Activated CD4-positive, CD25-positive, alpha-beta regulatory T cell treated with anti-CD3 and anti-CD28 coated beads, Interleukin-2, amount 50 U/mL, for 24 hours (primary cell): ENCODE measurements at regions not wholly inside any gene's neighbourhood (a gene's known extent, or its start where the extent isn't known, plus 50 kb on each side); places are given as distances from the start of the nearest gene placed in this dataset.
"Not testable (repeated sequence)": the region's sequence is repeated elsewhere in the genome, so short reads cannot be mapped to it uniquely, and the experiment has no call there.

Experiments used
- ATAC-seq, 2 donors: fragments of 150-1000 bp; cut with Tn5 transposase; one replicate each; pipeline ENCODE4 v1.10.0; 2021; ENCODE audit warnings: mild to moderate bottlenecking in 1 of 2, moderate library complexity in 1 of 2

GRCh38 chr9:110126499-110126941 lies 81.4 kb downstream of the C9orf152 start:
- ATAC-seq: no peak

GRCh38 chr9:110126986-110127864 lies 80.7 kb downstream of the C9orf152 start:
- no peak for ATAC-seq

GRCh38 chr9:110128664-110129329 lies 79.2 kb downstream of the C9orf152 start:
- ATAC-seq: no peak

GRCh38 chr9:110129425-110129824 lies 78.5 kb downstream of the C9orf152 start:
- no peak for ATAC-seq

- ATAC-seq: no peak
Measured at GRCh38 chr9:110130211-110130610, 77.7 kb downstream of the C9orf152 start.

- no peak for ATAC-seq
Measured at GRCh38 chr9:110130791-110131416, 77.1 kb downstream of the C9orf152 start.

GRCh38 chr9:110131499-110131898 lies 76.5 kb downstream of the C9orf152 start:
- no peak for ATAC-seq

- ATAC-seq: not testable (repeated sequence)
Measured at GRCh38 chr9:110132531-110132930, 75.4 kb downstream of the C9orf152 start.

GRCh38 chr9:110133059-110133458 lies 74.9 kb downstream of the C9orf152 start:
- ATAC-seq: no peak

- peak in 1 of 2 donors; percentile 60 for ATAC-seq
Measured at GRCh38 chr9:110133608-110134210, 74.2 kb downstream of the C9orf152 start.

GRCh38 chr9:110135846-110136245 lies 72.1 kb downstream of the C9orf152 start:
- no peak for ATAC-seq

- ATAC-seq: no peak
Measured at GRCh38 chr9:110136802-110137201, 71.2 kb downstream of the C9orf152 start.

GRCh38 chr9:110140276-110140675 lies 67.7 kb downstream of the C9orf152 start:
- ATAC-seq: no peak

GRCh38 chr9:110141227-110141793 lies 66.6 kb downstream of the C9orf152 start:
- ATAC-seq: no peak

GRCh38 chr9:110142253-110142652 lies 65.7 kb downstream of the C9orf152 start:
- ATAC-seq: no peak

- no peak for ATAC-seq
Measured at GRCh38 chr9:110142868-110143481, 65.0 kb downstream of the C9orf152 start.

- ATAC-seq: peak in 1 of 2 donors; percentile 14
Measured at GRCh38 chr9:110143485-110143884, 64.5 kb downstream of the C9orf152 start.

GRCh38 chr9:110143950-110144545 lies 63.9 kb downstream of the C9orf152 start:
- peak; percentile 55 to 56 for ATAC-seq

- ATAC-seq: no peak
Measured at GRCh38 chr9:110146373-110146772, 61.6 kb downstream of the C9orf152 start.

GRCh38 chr9:110148384-110148783 lies 59.6 kb downstream of the C9orf152 start:
- peak; percentile 88 to 91 for ATAC-seq

- no peak for ATAC-seq
Measured at GRCh38 chr9:110148891-110149290, 59.1 kb downstream of the C9orf152 start.
